SH-SY5Y (cell line): ENCODE measurements at regions not wholly inside any gene's neighbourhood (a gene's known extent, or its start where the extent isn't known, plus 50 kb on each side); places are given as distances from the start of the nearest gene placed in this dataset.

Experiments used
- GATA2 ChIP-seq: IDR thresholded peaks from 2 replicates; pipeline ENCODE4 v1.6.1; 2011; ENCODE audit warnings: mild to moderate bottlenecking, low read depth, low read length
- GATA3 ChIP-seq: IDR thresholded peaks from 2 replicates; pipeline ENCODE4 v1.6.1; 2011; ENCODE audit warnings: low read depth, mild to moderate bottlenecking, low read length, moderate library complexity

GRCh38 chr17:73783945-73784603, 139.8 kb upstream of the SDK2 start:
- TF ChIP-seq GATA2 = no peak
- TF ChIP-seq GATA3 = no peak
